Astrocyte (in vitro differentiated cells and primary cell): ENCODE measurements at regions not wholly inside any gene's neighbourhood (a gene's known extent, or its start where the extent isn't known, plus 50 kb on each side); places are given as distances from the start of the nearest gene placed in this dataset.

Source experiments
- DNase-seq: peaks from one replicate; pipeline ENCODE4 v3.0.0-alpha.2; 2010; ENCODE audit warnings: low read depth
- FAIRE-seq: peaks from 2 replicates; lab custom pipeline; 2011; peaks lifted over from hg19 to GRCh38; lab: Jason Lieb, UNC
- H2AFZ ChIP-seq: 2 replicates; pipeline ENCODE4 v1.6.0; 2012; ENCODE audit warnings: low read depth, low read length, inconsistent platforms
- H3K27ac ChIP-seq: 2 replicates; pipeline ENCODE4 v1.5.1; 2011; ENCODE audit warnings: low read depth, low read length, inconsistent platforms
- H3K27me3 ChIP-seq: 2 replicates; pipeline ENCODE4 v1.6.0; 2011; ENCODE audit warnings: low read length, inconsistent platforms; ENCODE audit not compliant: insufficient read depth
- H3K36me3 ChIP-seq: 2 replicates; pipeline ENCODE4 v1.5.1; 2011; ENCODE audit warnings: low read length, inconsistent platforms; ENCODE audit not compliant: insufficient read depth
- H3K4me1 ChIP-seq: 2 replicates; pipeline ENCODE4 v1.5.1; 2011; ENCODE audit warnings: low read length, inconsistent platforms; ENCODE audit not compliant: insufficient read depth
- H3K4me2 ChIP-seq: 2 replicates; pipeline ENCODE4 v1.6.0; 2012; ENCODE audit warnings: low read length, inconsistent platforms
- H3K4me3 ChIP-seq: 2 replicates; pipeline ENCODE4 v1.5.1; 2011; ENCODE audit warnings: low read depth, mild to moderate bottlenecking, low read length, inconsistent platforms; ENCODE audit not compliant: insufficient read depth
- H3K79me2 ChIP-seq: 2 replicates; pipeline ENCODE4 v1.6.0; 2012; ENCODE audit warnings: mild to moderate bottlenecking, low read length, inconsistent platforms; ENCODE audit not compliant: insufficient read depth
- H3K9ac ChIP-seq: 2 replicates; pipeline ENCODE4 v1.6.0; 2012; ENCODE audit warnings: mild to moderate bottlenecking, low read length, inconsistent platforms
- H3K9me3 ChIP-seq: 2 replicates; pipeline ENCODE4 v1.5.1; 2012; ENCODE audit warnings: low read depth, mild to moderate bottlenecking, low read length, inconsistent platforms; ENCODE audit not compliant: insufficient read depth
- H4K20me1 ChIP-seq: 2 replicates; pipeline ENCODE4 v1.6.0; 2012; ENCODE audit warnings: low read length, inconsistent platforms; ENCODE audit not compliant: insufficient read depth
- H3K27ac Mint-ChIP-seq: one replicate; pipeline ENCODE4 v1.8.0; 2021; ENCODE audit warnings: mild to moderate bottlenecking, mixed read lengths; ENCODE audit not compliant: unreplicated experiment
- H3K27me3 Mint-ChIP-seq: one replicate; pipeline ENCODE4 v1.8.0; 2021; ENCODE audit warnings: low read depth, mixed read lengths; ENCODE audit not compliant: unreplicated experiment
- H3K36me3 Mint-ChIP-seq: one replicate; pipeline ENCODE4 v1.8.0; 2021; ENCODE audit warnings: low read depth, mixed read lengths; ENCODE audit not compliant: unreplicated experiment
- H3K4me1 Mint-ChIP-seq: one replicate; pipeline ENCODE4 v1.8.0; 2021; ENCODE audit warnings: low read depth, mixed read lengths; ENCODE audit not compliant: unreplicated experiment
- H3K4me3 Mint-ChIP-seq: one replicate; pipeline ENCODE4 v1.8.0; 2021; ENCODE audit warnings: mild to moderate bottlenecking, moderate library complexity, mixed read lengths; ENCODE audit not compliant: unreplicated experiment
- H3K9me3 Mint-ChIP-seq: one replicate; pipeline ENCODE4 v1.8.0; 2021; ENCODE audit warnings: mild to moderate bottlenecking, mixed read lengths; ENCODE audit not compliant: unreplicated experiment
- EZH2 ChIP-seq: IDR thresholded peaks from 2 replicates; pipeline ENCODE4 v1.6.1; 2012; ENCODE audit warnings: mild to moderate bottlenecking, low read length, inconsistent platforms; ENCODE audit not compliant: insufficient read depth
- TF ChIP-seq, protein P1 (sequence below): IDR thresholded peaks from 2 replicates; pipeline ENCODE4 v1.5.1; 2011; ENCODE audit warnings: low read depth, mild to moderate bottlenecking, inconsistent platforms, low read length, moderate library complexity; ENCODE audit not compliant: insufficient read depth

DNA sequence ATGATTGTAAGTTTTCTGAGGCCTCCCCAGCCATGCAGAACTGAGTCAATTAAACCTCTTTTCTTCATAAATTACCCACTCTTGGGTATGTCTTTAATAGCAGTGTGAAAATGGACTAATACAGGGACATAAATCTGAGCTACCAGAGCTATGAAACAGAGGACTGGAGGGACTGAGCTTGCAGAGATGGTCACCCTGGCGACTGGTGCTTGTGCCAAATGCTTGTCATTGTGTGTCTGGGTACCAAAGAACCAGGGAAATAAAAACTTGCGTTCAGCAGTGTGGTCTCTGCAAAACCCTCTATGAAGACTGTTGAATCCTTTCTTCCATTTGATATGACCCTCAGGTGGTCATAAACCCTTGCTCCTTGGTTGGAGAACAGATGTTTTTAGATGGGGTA, 105.1 kb upstream of the PRL start:
- FAIRE-seq, result no peak
- no peak overlapping the region for H3K9ac ChIP-seq
- H3K27ac ChIP-seq, result no peak overlapping the region
- TF ChIP-seq, protein P1, sequence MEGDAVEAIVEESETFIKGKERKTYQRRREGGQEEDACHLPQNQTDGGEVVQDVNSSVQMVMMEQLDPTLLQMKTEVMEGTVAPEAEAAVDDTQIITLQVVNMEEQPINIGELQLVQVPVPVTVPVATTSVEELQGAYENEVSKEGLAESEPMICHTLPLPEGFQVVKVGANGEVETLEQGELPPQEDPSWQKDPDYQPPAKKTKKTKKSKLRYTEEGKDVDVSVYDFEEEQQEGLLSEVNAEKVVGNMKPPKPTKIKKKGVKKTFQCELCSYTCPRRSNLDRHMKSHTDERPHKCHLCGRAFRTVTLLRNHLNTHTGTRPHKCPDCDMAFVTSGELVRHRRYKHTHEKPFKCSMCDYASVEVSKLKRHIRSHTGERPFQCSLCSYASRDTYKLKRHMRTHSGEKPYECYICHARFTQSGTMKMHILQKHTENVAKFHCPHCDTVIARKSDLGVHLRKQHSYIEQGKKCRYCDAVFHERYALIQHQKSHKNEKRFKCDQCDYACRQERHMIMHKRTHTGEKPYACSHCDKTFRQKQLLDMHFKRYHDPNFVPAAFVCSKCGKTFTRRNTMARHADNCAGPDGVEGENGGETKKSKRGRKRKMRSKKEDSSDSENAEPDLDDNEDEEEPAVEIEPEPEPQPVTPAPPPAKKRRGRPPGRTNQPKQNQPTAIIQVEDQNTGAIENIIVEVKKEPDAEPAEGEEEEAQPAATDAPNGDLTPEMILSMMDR, result no peak
- no peak for TF ChIP-seq EZH2
- H2AFZ ChIP-seq, result peak overlapping the region; percentile 11
- H3K27ac Mint-ChIP-seq, result no peak overlapping the region
- no peak overlapping the region for H3K4me3 ChIP-seq
- H3K27me3 ChIP-seq, result no peaks in the 10 kb centered on the region
- H3K4me1 ChIP-seq, result no peaks in the 10 kb centered on the region
- no peak for DNase-seq
- H3K36me3 Mint-ChIP-seq, result no peaks in the 10 kb centered on the region
- H4K20me1 ChIP-seq, result no peaks in the 10 kb centered on the region
- H3K27me3 Mint-ChIP-seq, result no peaks in the 10 kb centered on the region
- H3K79me2 ChIP-seq, result no peaks in the 10 kb centered on the region
- H3K4me2 ChIP-seq, result no peak overlapping the region
- no peaks in the 10 kb centered on the region for H3K36me3 ChIP-seq
- H3K9me3 Mint-ChIP-seq, result peaks cover 2% of the 10 kb centered on the region
- peaks cover 3% of the 10 kb centered on the region for H3K4me1 Mint-ChIP-seq
- H3K9me3 ChIP-seq, result no peaks in the 10 kb centered on the region
- H3K4me3 Mint-ChIP-seq, result no peak overlapping the region

DNA sequence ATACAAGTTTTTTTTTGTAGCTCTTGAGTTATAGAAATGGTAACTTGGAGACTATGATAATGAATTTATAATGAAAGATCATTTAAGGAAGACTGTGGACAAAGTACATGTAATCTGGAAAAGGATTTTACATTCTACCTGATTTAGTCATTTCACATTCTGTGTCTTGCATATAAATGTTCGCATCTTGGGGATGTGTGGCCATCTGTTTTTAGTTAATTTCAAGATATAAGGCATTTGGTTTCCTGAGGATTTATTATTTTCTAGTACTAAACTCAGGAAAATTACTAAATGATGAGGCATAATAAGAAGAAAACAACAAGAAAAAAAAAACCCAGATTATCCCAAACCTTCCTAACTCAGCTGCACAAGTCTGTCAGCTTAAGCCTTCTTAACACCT, 112.7 kb upstream of the PRL start:
- Histone ChIP-seq H3K9ac (no peak overlapping the region), H3K36me3 (no peaks in the 10 kb centered on the region), H3K27me3 (no peaks in the 10 kb centered on the region), H4K20me1 (no peaks in the 10 kb centered on the region), H2AFZ (no peak overlapping the region), H3K9me3 (no peaks in the 10 kb centered on the region), H3K4me3 (no peak overlapping the region), H3K4me1 (no peaks in the 10 kb centered on the region), H3K79me2 (no peaks in the 10 kb centered on the region), H3K27ac (no peak overlapping the region), H3K4me2 (no peak overlapping the region)
- no peak for FAIRE-seq
- H3K27ac Mint-ChIP-seq, result no peak overlapping the region
- no peaks in the 10 kb centered on the region for H3K36me3 Mint-ChIP-seq
- no peak overlapping the region for H3K4me3 Mint-ChIP-seq
- no peaks in the 10 kb centered on the region for H3K9me3 Mint-ChIP-seq
- no peak for TF ChIP-seq EZH2
- TF ChIP-seq, protein P1, result no peak
- no peaks in the 10 kb centered on the region for H3K27me3 Mint-ChIP-seq
- H3K4me1 Mint-ChIP-seq, result no peaks in the 10 kb centered on the region
- no peak for DNase-seq

DNA sequence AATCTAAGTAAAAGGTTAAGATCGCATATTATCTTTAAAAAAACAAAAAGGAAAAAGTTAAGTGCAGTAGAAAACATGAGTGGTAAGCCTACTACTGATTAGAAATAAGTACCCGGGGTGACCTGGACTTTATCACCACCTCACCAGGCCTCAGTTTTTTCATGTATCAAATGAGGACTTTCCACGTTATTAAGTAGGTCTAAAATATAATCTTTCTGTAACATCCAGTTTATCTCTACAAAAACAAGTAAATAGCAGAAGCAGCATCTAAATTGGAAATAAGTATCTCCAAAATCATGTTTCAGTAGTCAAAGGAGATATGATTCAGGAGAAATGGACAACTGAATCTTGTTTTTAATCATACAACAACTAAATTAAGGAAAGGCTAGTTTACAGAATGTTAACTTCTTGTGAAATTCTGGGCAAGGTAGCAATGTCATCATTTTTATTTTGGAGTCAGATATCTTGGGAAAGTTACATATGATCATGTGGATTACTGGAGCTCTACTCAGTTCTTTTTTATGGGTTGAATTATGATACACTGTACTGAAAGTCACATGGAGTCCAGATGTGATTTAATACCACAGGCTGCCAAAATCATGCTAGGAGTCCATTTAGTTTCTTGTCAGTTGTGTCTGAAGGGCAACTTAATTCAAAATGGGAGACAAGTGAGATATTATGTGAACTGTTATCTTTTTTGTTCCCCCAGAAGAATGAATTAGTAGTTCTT, 114.7 kb upstream of the PRL start:
- H3K4me1 Mint-ChIP-seq, result no peaks in the 10 kb centered on the region
- Histone ChIP-seq H3K4me2 (no peak overlapping the region), H3K79me2 (no peaks in the 10 kb centered on the region), H3K4me1 (no peaks in the 10 kb centered on the region), H3K4me3 (no peak overlapping the region), H4K20me1 (no peaks in the 10 kb centered on the region), H3K36me3 (no peaks in the 10 kb centered on the region), H3K9ac (no peak overlapping the region), H3K9me3 (no peaks in the 10 kb centered on the region), H3K27me3 (no peaks in the 10 kb centered on the region), H3K27ac (no peak overlapping the region), H2AFZ (no peak overlapping the region)
- H3K4me3 Mint-ChIP-seq, result no peak overlapping the region
- no peaks in the 10 kb centered on the region for H3K27me3 Mint-ChIP-seq
- TF ChIP-seq EZH2, result no peak
- TF ChIP-seq, protein P1, result no peak
- no peak overlapping the region for H3K27ac Mint-ChIP-seq
- FAIRE-seq (no peak), DNase-seq (peak; percentile 76)
- H3K9me3 Mint-ChIP-seq, result no peaks in the 10 kb centered on the region
- no peaks in the 10 kb centered on the region for H3K36me3 Mint-ChIP-seq
